Activated gamma-delta T cell treated with anti-CD3 and anti-CD28 coated beads, Interleukin-2, amount 50 U/mL, for 16 hours (primary cell): ENCODE measurements at regions not wholly inside any gene's neighbourhood (a gene's known extent, or its start where the extent isn't known, plus 50 kb on each side); places are given as distances from the start of the nearest gene placed in this dataset.
"Not testable (repeated sequence)": the region's sequence is repeated elsewhere in the genome, so short reads cannot be mapped to it uniquely, and the experiment has no call there.

Experiments used
- DNase-seq: peaks from one replicate; pipeline ENCODE4 v3.0.0-alpha.2; 2020; ENCODE audit warnings: low read depth

- no peak for DNase-seq
These were observed 106.7 kb downstream of the RAP2B start for GRCh38 chr3:153268564-153269279.

- DNase-seq = no peak
These were observed 107.7 kb downstream of the RAP2B start for GRCh38 chr3:153269730-153270129.

DNA sequence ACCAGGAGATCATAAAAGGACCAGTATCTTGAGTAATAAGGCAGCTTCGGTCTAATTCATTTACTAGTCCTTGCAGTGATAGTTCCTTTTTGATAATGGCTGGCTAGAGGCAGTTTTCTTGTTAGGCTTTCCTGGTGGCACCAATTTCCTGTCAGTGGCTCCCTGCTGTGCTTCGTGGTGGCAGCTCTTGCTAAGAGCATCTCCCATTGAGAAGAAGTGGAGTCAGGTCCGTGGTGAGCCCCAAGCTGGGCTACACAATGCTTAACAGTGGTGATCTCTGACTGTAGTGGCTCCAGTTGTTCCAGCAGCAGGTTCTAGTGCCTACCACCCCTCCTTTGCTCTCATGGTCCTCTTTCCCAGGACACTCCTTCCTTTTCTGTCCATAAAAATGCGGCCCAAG, 111.2 kb downstream of the RAP2B start:
- no peak for DNase-seq

- no peak for DNase-seq
These were observed 111.9 kb downstream of the RAP2B start for GRCh38 chr3:153273767-153274435.

GRCh38 chr3:153274561-153274960, 112.5 kb downstream of the RAP2B start:
- no peak for DNase-seq

DNA sequence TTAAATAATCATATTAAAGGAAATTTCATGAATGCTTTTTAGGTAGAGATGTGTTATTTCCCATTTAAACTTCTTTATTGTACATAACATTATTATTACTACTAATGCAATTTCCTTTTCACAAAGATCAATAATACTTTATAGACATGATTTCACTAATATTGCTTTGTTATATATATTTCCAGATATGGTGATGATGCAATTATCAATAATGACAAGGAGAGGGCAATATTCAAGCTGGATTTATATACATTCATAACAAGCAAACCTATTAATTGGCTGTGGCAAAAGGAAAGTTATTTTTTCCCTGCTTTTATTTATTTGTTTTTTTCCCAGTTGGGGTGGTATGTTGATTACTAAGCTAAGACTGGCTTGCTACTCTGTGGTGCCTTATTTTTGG, 113.5 kb downstream of the RAP2B start:
- no peak for DNase-seq

DNA sequence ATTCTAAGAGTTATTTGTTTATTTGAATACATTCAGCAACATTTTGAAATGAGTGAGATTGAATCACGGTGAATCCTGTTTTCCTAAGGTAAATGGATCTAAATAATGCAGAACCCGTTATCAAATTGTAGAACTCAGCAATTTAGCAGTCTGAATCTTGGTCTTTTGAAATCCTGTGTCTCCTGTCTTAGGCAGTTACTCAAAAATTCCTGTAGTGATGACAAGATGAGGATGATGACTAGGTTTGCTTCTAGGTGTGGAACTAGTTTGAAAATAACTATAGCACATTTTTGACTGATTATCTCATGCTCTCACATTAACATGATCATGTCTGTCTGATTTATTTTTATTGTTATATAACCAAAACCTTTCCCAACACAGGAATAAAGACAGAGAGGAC, 115.0 kb downstream of the RAP2B start:
- DNase-seq = no peak

- DNase-seq = not testable (repeated sequence)
These were observed 119.4 kb downstream of the RAP2B start for GRCh38 chr3:153281236-153281997.

DNA sequence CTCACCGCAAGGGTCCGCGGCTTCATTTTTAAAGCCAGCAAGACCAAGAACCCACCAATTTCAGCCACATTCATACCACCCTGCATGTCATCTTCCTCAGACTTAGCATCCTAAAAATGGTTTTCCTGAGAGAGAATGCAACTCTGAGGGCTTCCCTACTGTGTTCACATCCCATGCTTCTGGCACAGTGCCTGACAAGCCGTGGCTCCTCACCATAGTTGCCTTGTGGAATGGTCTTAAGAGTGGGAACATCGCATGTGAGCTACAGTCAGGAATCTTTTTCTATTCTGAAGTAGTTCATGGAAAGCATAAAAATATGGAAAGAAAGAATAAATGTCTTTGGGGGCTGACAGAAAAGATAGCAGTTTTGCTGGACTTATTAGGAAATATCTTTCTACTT, 120.3 kb downstream of the RAP2B start:
- DNase-seq = no peak

DNA sequence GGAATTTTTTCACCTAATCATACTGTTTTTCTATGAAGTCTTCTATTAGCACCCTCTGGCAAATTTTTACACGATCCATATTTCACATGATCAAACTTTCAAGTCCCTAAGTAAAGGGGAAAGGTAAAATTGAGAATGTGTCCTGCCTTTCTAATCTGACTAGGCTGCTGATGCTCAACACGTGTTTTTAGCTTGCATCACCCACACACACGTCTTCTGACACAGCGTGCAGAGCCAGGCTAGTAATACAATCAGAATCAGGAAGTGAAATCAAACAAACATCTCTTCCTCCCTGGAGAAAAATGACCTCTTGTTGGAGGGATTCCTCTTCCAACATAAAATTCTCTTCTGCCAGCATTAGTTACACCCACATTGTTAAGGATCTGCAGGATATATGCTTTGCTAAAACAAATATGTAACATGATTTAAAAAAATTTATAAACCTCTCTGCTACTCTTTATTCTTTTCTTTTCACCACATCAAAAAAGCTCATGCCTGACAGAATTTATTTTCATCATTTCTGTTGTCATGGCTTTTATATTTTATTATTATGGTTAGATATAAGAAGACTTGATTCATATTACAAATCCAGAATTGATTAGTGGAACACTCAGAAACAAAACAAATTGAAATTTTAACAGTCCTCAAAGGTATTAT, 122.4 kb downstream of the RAP2B start:
- DNase-seq = peak; percentile 10

DNA sequence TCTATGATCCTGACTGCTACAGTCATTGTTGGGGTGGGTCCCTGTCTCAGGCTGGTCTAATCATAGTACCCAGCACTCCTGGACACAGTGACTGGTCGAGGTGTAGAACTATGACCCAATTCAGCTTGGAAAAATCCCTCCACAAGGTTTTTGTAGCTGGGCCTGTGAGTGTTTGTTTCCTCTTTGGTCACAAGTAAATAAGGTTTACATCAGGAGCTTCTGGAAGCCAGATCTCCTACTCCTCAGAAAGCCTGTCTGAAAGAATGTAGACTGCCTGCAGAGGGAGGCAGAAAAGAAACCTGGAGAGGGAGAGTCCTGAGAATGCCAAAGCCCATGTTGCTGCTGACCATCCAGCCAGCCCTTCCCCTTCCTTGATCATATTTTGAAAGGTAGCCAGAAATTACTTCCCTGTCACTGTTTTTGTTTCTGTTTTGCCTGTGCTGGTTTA, 123.2 kb downstream of the RAP2B start:
- no peak for DNase-seq

DNA sequence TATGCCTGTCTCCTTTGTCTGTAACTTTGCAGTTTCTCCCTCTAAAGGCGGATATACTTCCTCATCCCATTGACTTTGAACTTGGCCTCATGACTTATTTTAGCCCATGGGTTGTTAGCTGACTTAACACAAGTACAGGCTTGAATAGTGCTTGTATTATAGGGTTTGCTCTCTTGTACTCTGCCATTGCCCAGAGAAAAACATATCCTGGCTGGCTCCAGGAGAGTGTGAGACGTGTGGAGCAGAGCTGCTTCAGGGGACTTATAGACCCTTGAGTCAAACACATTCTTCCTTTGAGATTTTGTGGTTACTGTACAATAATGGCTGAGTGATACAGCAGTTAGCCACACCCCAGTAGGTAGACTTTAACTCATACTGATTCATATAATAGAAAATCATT, 124.0 kb downstream of the RAP2B start:
- DNase-seq = no peak

DNA sequence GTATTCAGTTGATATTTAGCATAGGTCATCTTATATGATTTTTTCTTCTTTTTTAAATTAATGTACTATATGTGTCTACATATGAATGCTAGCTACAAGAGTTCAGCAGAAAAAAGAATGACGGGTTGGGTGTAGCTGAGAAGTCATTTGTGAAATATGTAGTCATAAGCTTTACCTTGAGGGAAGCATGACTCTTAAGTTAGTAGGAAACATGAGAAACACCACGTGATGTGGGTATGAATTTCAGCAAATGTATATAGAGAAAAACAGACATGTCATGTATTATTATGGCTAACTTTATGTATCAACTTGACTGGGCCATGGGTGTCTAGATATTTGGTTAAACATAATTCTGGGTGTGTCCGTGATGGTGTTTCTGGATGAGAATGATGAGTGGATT, 125.0 kb downstream of the RAP2B start:
- no peak for DNase-seq

DNA sequence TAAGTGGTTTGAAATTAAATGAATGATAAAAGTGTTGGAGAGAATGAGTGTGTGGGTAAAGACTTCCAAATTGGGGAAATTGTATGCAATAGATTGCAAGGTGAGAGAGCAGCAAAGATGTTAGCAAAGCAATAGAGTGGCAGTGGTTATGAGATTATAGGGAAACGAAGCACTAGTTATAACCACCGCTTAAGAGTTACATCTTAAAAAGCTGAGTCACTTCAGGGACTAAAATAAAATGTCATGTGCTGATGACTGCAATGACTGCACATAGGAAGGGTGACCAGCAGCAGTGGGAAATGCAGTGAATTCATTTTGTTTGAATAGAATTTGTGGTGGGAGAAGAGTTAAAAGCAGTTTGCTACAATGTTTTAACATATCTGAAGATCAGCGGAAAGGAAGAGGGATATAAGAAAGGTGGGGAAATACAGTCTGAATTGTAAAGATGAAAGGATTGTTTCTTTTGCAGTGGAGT, 127.3 kb downstream of the RAP2B start:
- DNase-seq = no peak

DNA sequence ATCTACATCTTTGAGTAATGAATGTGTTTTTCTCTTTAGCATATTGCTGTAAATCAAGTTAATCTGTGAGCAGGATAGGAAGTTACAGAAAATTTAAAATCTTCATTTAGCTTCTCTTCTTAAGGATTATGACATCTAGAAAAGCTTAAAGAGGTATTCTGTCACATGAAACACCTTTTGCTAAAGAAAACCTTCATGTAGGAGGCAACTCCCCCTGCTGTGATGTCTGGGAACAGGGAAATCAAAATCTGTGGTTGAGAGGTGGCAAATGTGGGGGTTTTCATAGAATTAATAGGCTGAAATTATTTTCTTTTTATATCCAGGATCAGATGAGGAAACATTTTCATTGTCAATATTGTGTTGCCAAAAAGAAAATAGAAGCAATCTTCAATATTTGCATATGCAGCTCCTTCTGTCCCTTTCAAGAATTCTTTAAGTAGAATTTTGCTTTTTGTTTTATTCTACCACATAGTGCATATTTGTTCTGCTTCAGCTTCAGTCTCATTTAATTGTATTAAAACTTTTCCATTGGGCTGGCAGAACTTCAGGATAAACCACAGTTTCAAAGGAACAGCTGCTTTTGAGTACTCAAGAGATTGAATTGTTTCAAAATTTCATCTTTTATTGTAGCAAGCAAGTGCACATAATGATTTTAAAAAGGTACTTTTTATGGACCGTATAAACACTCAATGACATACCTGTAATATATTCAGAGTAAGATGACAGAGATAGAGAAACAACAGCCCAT, 128.4 kb downstream of the RAP2B start:
- no peak for DNase-seq

GRCh38 chr3:153291059-153291685, 129.1 kb downstream of the RAP2B start:
- no peak for DNase-seq

DNA sequence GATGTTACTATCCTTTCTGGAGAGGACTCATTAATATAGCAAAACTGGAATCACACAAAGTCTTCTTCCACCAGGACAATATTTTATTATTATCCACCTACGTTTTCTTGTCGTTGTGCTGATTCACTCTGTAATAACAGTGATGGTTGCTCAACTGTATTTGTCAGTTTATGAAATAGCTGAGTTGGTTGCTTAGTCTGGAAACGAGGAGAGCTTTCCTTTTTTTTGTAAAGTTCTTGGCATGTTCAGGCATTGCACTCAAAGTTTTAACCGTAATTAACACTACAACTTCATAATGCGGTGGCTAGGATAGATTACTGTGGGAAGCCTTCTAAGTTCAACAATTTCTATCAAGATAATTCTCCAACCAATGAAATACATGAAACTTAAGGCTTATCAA, 131.2 kb downstream of the RAP2B start:
- no peak for DNase-seq

DNA sequence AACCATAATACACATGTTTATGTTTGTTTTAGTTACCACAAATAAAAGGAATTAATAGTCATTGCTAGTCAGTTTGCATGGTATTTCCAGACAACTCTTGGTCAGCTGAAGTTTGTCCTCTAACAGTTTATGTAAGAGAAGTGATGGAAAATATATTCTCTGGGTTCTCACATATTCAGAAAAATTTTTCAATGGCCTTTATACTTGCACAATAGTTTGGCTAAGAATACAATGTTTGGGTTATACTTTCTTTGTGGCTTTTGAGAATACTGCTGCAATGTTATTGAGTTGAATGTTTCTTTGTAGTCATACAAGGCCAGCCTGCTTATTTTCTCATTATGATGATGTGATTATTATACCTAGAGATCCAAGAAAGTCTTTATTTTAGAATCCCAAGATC, 133.9 kb downstream of the RAP2B start:
- DNase-seq = no peak

DNA sequence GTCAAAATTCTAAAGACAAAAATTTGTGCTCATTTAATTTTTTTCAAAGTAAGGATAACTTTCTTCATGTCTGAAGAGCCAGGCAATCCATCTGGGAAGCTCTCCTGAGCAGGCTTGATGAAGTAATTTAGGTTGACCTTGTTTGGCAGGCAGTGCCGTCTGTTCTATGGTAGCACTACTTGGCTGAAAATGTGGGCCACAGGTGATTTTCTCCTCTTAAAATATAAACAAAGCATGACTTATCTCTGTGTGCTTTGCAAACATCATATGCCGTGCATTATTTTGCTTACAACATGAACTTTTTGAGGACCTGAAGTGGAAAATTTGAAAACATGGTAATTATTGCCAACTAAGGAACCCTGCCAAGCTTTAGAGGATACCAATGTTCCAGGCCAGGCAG, 143.2 kb downstream of the RAP2B start:
- DNase-seq = no peak

DNA sequence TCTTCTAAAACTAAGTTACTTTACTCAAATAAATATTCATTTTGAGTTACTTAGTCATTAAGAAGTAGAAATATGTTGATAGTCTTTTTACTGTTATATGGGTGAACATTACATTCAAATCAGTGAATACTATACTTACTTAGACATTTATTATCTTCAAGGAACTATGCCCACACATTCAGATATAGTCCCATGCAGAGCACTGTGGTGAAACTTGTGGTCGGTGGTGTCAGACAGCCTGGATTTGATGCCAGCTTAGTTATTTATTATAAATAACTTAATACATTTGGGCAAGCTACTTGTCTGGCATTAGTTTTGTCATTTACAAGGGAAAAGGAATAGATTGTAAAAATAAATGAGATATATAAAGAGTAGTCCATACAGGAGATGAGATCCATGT, 149.5 kb downstream of the RAP2B start:
- DNase-seq = no peak

DNA sequence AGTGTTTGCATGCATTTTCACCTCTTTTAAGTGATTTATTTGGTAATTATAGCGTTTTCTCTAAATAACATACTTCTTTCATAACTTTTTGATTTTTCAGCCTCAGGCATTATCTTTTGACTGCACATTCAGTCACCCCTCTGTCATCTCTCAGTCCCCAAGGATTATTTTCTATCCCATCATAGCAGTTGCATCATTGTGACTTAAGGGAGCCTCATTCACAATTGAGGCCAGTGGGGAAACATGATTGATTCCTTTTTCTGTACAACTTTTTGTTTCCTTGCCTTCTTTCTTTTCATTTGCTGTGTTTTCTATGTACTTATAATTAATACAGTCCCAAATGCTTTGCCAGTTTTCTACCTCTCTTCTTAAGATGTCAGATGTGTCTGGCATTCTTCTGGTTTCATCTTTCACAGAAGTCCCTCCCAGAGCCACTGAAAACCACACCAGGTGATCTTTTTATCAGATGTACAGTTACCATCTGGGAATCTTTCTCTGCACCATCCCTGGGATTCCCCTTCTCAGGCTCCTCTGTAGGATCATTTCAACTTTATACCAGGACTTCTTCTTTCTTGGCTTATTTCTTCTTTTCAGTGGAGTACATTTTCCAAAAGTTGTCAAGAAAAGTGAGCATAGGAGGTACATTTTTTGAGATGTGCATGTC, 151.4 kb downstream of the RAP2B start:
- DNase-seq = no peak
